Fibroblast of lung (primary cell): ENCODE measurements at regions not wholly inside any gene's neighbourhood (a gene's known extent, or its start where the extent isn't known, plus 50 kb on each side); places are given as distances from the start of the nearest gene placed in this dataset.
"Not testable (repeated sequence)": the region's sequence is repeated elsewhere in the genome, so short reads cannot be mapped to it uniquely, and the experiment has no call there.

ENCODE experiments used
- CTCF ChIP-seq, 2 donors: IDR thresholded peaks in 1 of 2; conservative IDR thresholded peaks in 1 of 2; 1 replicate in 1 of 2; 2 replicates in 1 of 2; pipeline ENCODE4 v1.5.1; 2011 to 2012; ENCODE audit warnings: low read length in 2 of 2, control low read depth in 1 of 2, inconsistent platforms in 1 of 2, low read depth in 1 of 2, mild to moderate bottlenecking in 1 of 2
- EZH2 ChIP-seq: IDR thresholded peaks from 2 replicates; pipeline ENCODE4 v1.5.1; 2012; ENCODE audit warnings: low read length, control low read depth, mild to moderate bottlenecking; ENCODE audit errors: missing control alignments

GRCh38 chr6:4629789-4630188, 146.4 kb upstream of the CDYL start:
- TF ChIP-seq CTCF (conservative IDR thresholded peaks at IDR 0.05 in 1 of 2, IDR thresholded peaks at IDR 0.05 in 1 of 2; ENCODE audit: low read depth in 1 of 2, low read length in 2 of 2); EZH2: not testable (repeated sequence)
